CD14-positive monocyte (primary cell): ENCODE measurements at regions not wholly inside any gene's neighbourhood (a gene's known extent, or its start where the extent isn't known, plus 50 kb on each side); places are given as distances from the start of the nearest gene placed in this dataset.

Source experiments
- DNase-seq, 3 donors: peaks; one replicate each; pipeline ENCODE4 v3.0.0-alpha.2; 2011 to 2022
- H2AFZ ChIP-seq: 2 replicates; pipeline ENCODE4 v1.6.0; 2012; ENCODE audit warnings: mild to moderate bottlenecking, low read depth, low read length, inconsistent platforms; ENCODE audit not compliant: insufficient read depth, poor library complexity, severe bottlenecking
- H3K27ac ChIP-seq, 2 donors: 1 replicate in 1 of 2; 2 replicates in 1 of 2; pipeline ENCODE4 v1.5.1; 2012 to 2013; ENCODE audit warnings: low read length in 2 of 2, control low read depth in 1 of 2, inconsistent platforms in 1 of 2, low read depth in 1 of 2, mild to moderate bottlenecking in 1 of 2
- H3K27me3 ChIP-seq, 2 donors: one replicate each; pipeline versions ENCODE4 v1.6.0 to v1.6.1; 2011 to 2013; ENCODE audit warnings: low read length in 2 of 2; ENCODE audit not compliant: control insufficient read depth in 2 of 2, insufficient read depth in 2 of 2
- H3K36me3 ChIP-seq, 2 donors: replicated peaks in 1 of 2; 1 replicate in 1 of 2; 2 replicates in 1 of 2; pipeline versions ENCODE4 v1.5.1 to v1.6.1; 2012 to 2013; ENCODE audit warnings: low read length in 2 of 2, control low read depth in 1 of 2, inconsistent platforms in 1 of 2, mild to moderate bottlenecking in 1 of 2; ENCODE audit not compliant: insufficient read depth in 2 of 2, control insufficient read depth in 1 of 2
- H3K4me1 ChIP-seq, 2 donors: 1 replicate in 1 of 2; 2 replicates in 1 of 2; pipeline versions ENCODE4 v1.5.1 to v1.6.1; 2012 to 2013; ENCODE audit warnings: low read length in 2 of 2, control low read depth in 1 of 2, inconsistent platforms in 1 of 2, mild to moderate bottlenecking in 1 of 2, moderate library complexity in 1 of 2; ENCODE audit not compliant: insufficient read depth in 2 of 2, control insufficient read depth in 1 of 2
- H3K4me2 ChIP-seq: replicated peaks from 2 replicates; pipeline ENCODE3; 2012; ENCODE audit warnings: low read length, moderate library complexity, mild to moderate bottlenecking; ENCODE audit not compliant: poor library complexity, severe bottlenecking; ENCODE audit errors: extremely low read depth
- H3K4me3 ChIP-seq, 3 experiments: fragments of 200-600 bp in 1 of 3; sonication (generic) in 1 of 3; replicated peaks in 1 of 3; 1 replicate in 2 of 3; 2 replicates in 1 of 3; pipeline ENCODE4 v1.5.1; 2011 to 2013; ENCODE audit warnings: low read length in 3 of 3, mild to moderate bottlenecking in 3 of 3, control low read depth in 2 of 3, low read depth in 2 of 3, inconsistent platforms in 1 of 3, moderate library complexity in 1 of 3
- H3K79me2 ChIP-seq: 2 replicates; pipeline ENCODE4 v1.6.0; 2012; ENCODE audit warnings: mild to moderate bottlenecking, control low read depth, inconsistent platforms, low read length, moderate library complexity; ENCODE audit not compliant: insufficient read depth
- H3K9ac ChIP-seq: 2 replicates; pipeline ENCODE4 v1.6.0; 2017; ENCODE audit warnings: low read length, mild to moderate bottlenecking; ENCODE audit not compliant: insufficient read depth, poor library complexity, severe bottlenecking
- H3K9me3 ChIP-seq, 2 donors: replicated peaks in 1 of 2; 1 replicate in 1 of 2; 2 replicates in 1 of 2; pipeline versions ENCODE4 v1.5.1 to v1.6.1; 2012 to 2013; ENCODE audit warnings: low read length in 2 of 2, control low read depth in 1 of 2; ENCODE audit not compliant: control insufficient read depth in 1 of 2, insufficient read depth in 1 of 2
- H4K20me1 ChIP-seq: 2 replicates; pipeline ENCODE4 v1.6.0; 2012; ENCODE audit warnings: mild to moderate bottlenecking, low read length, control low read depth, moderate library complexity; ENCODE audit not compliant: insufficient read depth
- H3K27ac Mint-ChIP-seq, 7 donors: one replicate each; pipeline ENCODE4 v1.8.0; 2020; ENCODE audit warnings: mild to moderate bottlenecking in 7 of 7, mixed read lengths in 7 of 7, moderate library complexity in 6 of 7, inconsistent platforms in 2 of 7
- H3K27me3 Mint-ChIP-seq, 3 donors: one replicate each; pipeline ENCODE4 v1.8.0; 2021 to 2022; ENCODE audit warnings: low read depth in 3 of 3, mild to moderate bottlenecking in 3 of 3, mixed read lengths in 3 of 3, moderate library complexity in 3 of 3, inconsistent platforms in 1 of 3
- H3K36me3 Mint-ChIP-seq, 2 donors: one replicate each; pipeline ENCODE4 v1.8.0; 2020; ENCODE audit warnings: mixed read lengths in 2 of 2, inconsistent platforms in 1 of 2, mild to moderate bottlenecking in 1 of 2
- H3K4me1 Mint-ChIP-seq: one replicate; pipeline ENCODE4 v1.8.0; 2020; ENCODE audit warnings: mild to moderate bottlenecking, mixed read lengths
- H3K4me3 Mint-ChIP-seq, 2 donors: one replicate each; pipeline ENCODE4 v1.8.0; 2020; ENCODE audit warnings: mild to moderate bottlenecking in 2 of 2, mixed read lengths in 2 of 2, moderate library complexity in 1 of 2
- H3K9me3 Mint-ChIP-seq, 7 donors: one replicate each; pipeline ENCODE4 v1.8.0; 2020 to 2022; ENCODE audit warnings: mixed read lengths in 7 of 7, mild to moderate bottlenecking in 6 of 7, moderate library complexity in 6 of 7, inconsistent platforms in 2 of 7
- WGBS: methylation state at CpG from one replicate; pipeline ENCODE4 v1.1.5; 2013; ENCODE audit warnings: missing lambda C conversion rate; ENCODE audit not compliant: insufficient coverage; 5-methylcytosine and 5-hydroxymethylcytosine counted together
- intact Hi-C, 2 donors: fragments of 100-400 bp; cut with micrococcal nuclease; formaldehyde crosslinking; loops; one replicate each; pipeline versions ENCODE4 v1.15.0 to v1.15.1; 2023
- TF ChIP-seq, protein P1 (sequence below): fragments of 200-600 bp; IDR thresholded peaks from one replicate; pipeline ENCODE4 v1.8.0; 2022; ENCODE audit warnings: antibody characterized with exemption, mild to moderate bottlenecking

DNA sequence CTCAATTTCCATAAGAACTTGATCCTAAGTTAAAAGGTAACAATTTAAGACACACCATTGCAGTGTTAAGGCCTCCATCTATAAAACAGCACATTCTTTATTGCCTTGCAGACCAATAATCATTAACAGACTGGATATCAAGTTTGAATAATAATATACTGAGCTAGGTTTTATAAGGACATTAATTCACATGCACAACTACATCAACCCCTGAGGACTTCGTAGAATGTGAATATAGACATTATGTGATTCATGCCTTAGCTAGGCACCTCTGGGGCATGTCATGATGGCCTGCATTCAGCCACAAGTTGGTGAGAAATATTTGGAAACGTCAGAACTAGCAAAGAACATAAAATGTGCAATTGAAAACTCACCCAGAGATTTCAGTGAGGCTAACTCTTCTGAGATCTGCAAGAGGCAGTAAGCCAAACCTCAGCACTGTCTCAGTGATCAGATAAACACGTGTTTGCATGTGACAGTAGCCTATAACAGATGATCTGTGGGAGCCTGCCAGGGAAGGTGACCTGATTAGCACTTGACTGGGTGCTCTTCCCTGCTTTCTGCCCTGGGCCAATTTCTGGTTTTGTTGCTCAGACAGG is 492.2 kb downstream of the FLRT2 start:
- H3K36me3 Mint-ChIP-seq = no peaks in the 10 kb centered on the region
- H3K4me3 ChIP-seq = no peak overlapping the region
- DNase-seq = no peak
- no peak overlapping the region for H3K9ac ChIP-seq
- H3K4me3 Mint-ChIP-seq = no peak overlapping the region
- no peak overlapping the region for H3K4me2 ChIP-seq
- no peak overlapping the region for H2AFZ ChIP-seq
- H3K27ac Mint-ChIP-seq = no peak overlapping the region
- 78% methylated on average over 2 of the region's 3 CpGs for WGBS
- no peaks in the 10 kb centered on the region for H3K27me3 Mint-ChIP-seq
- no peaks in the 10 kb centered on the region for H3K36me3 ChIP-seq
- H3K27ac ChIP-seq = no peak overlapping the region
- H3K4me1 ChIP-seq = peaks cover 2 to 9% of the 10 kb centered on the region in 2 donors
- no peaks in the 10 kb centered on the region for H4K20me1 ChIP-seq
- TF ChIP-seq, protein P1, sequence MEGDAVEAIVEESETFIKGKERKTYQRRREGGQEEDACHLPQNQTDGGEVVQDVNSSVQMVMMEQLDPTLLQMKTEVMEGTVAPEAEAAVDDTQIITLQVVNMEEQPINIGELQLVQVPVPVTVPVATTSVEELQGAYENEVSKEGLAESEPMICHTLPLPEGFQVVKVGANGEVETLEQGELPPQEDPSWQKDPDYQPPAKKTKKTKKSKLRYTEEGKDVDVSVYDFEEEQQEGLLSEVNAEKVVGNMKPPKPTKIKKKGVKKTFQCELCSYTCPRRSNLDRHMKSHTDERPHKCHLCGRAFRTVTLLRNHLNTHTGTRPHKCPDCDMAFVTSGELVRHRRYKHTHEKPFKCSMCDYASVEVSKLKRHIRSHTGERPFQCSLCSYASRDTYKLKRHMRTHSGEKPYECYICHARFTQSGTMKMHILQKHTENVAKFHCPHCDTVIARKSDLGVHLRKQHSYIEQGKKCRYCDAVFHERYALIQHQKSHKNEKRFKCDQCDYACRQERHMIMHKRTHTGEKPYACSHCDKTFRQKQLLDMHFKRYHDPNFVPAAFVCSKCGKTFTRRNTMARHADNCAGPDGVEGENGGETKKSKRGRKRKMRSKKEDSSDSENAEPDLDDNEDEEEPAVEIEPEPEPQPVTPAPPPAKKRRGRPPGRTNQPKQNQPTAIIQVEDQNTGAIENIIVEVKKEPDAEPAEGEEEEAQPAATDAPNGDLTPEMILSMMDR = no peak
- peaks cover 0 to 14% (median 2%) of the 10 kb centered on the region in 7 donors for H3K9me3 Mint-ChIP-seq
- H3K79me2 ChIP-seq = no peaks in the 10 kb centered on the region
- H3K4me1 Mint-ChIP-seq = peaks cover 12% of the 10 kb centered on the region
- intact Hi-C loops = no loop called here
- H3K9me3 ChIP-seq = no peaks in the 10 kb centered on the region
- H3K27me3 ChIP-seq = no peaks in the 10 kb centered on the region

DNA sequence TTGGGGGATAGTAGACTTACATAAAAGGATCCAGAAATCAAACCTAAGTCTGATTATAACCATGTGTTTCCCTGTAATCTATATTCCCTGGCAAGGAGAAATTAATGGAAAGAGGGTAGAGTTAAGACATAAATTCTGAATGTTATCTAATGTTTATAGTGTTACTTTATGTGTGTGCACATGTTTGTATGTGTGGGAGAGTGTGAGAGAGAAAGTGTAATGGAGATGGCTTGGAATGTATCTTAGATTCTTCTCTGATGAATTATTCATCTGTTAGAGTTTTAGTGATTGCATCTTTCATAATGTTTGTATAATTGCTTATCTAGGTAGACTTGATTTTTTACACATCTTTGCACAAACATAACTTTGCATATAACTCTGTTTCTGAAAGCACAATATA is 490.9 kb downstream of the FLRT2 start:
- no peak overlapping the region for H3K4me3 Mint-ChIP-seq
- Histone ChIP-seq H3K79me2 (no peaks in the 10 kb centered on the region), H3K27ac (no peak overlapping the region), H3K36me3 (no peaks in the 10 kb centered on the region), H2AFZ (no peak overlapping the region), H3K4me2 (no peak overlapping the region), H3K4me1 (no peaks in the 10 kb centered on the region), H3K9ac (no peak overlapping the region), H3K27me3 (no peaks in the 10 kb centered on the region), H4K20me1 (no peaks in the 10 kb centered on the region), H3K4me3 (no peak overlapping the region), H3K9me3 (no peaks in the 10 kb centered on the region)
- no peaks in the 10 kb centered on the region for H3K36me3 Mint-ChIP-seq
- TF ChIP-seq, protein P1 = no peak
- H3K27me3 Mint-ChIP-seq = no peaks in the 10 kb centered on the region
- H3K27ac Mint-ChIP-seq = no peak overlapping the region
- no peak for DNase-seq
- intact Hi-C loops = no loop called here
- H3K9me3 Mint-ChIP-seq = peaks cover 0 to 14% (median 4%) of the 10 kb centered on the region in 7 donors
- H3K4me1 Mint-ChIP-seq = no peaks in the 10 kb centered on the region
